Fibroblast of the conjunctiva (primary cell): ENCODE measurements at regions not wholly inside any gene's neighbourhood (a gene's known extent, or its start where the extent isn't known, plus 50 kb on each side); places are given as distances from the start of the nearest gene placed in this dataset.
"Not testable (repeated sequence)": the region's sequence is repeated elsewhere in the genome, so short reads cannot be mapped to it uniquely, and the experiment has no call there.

ENCODE experiments used
- DNase-seq: peaks from one replicate; pipeline ENCODE4 v3.0.0-alpha.2; 2010; ENCODE audit warnings: low read depth

DNA sequence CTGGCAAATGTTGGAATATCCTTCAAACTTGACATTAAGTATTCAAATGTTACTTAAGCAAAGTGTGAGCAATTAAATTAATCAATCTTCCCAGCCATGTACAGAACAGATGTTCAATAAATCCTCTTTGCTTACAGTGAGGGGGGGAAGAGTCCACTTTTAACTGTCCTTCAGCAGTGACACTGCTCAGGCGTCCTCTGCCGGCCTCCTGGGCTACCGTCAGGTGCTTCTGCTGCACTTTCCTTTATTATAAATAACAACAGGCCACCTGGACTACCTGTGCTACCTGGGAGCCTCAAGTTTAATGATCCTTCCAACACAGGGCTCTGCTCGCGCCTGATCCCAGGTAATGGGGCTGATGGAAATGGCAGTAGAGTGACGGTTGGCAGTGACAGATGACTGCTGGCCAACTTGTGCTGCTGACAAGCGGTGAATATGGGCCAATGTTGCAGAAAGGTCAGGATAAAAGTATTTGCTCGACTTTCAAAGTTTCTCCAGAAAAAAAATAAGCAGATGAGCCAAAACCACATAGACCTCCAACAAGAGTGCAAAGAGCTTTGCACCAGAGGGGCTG lies 460.0 kb upstream of the ZNF507 start:
- no peak for DNase-seq

DNA sequence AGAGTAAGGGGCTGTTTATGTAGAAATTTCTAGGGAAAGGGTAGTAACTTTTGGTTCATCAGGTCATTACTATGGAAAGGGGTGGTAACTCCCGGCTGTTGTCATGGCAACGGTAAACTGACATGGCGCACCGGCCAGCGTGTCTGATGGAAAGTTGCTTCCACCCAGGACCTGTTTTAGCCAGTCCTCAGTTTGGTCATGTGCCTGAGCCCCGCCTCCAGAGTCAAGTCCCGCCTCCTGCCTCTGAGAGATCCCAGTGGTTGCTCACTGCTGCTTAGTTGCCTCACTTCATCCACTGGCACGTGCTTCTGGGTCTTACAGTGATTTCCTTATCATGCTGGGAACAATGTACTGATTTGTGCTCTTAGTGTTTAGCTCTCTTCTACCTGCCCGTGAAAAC lies 455.2 kb upstream of the ZNF507 start:
- no peak for DNase-seq

DNA sequence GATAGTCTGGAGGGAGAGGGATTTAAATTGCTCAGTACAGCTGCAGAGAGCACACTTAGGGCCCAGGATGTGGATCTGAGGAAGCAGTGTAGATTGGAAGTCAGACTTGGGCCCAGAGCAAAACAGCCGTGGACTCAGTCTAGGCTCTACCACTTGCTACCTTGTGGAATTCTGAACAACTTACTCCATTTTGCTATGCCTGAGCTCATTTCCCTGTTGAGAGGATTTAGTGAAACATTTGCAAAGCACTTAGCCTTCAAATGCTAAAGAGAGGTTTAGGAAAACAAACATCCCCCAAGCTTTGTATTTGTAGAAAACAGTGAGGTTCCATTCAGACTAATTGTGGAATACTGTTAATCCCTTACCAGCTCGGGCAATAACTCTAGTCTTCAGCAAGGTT lies 453.4 kb upstream of the ZNF507 start:
- no peak for DNase-seq

DNA sequence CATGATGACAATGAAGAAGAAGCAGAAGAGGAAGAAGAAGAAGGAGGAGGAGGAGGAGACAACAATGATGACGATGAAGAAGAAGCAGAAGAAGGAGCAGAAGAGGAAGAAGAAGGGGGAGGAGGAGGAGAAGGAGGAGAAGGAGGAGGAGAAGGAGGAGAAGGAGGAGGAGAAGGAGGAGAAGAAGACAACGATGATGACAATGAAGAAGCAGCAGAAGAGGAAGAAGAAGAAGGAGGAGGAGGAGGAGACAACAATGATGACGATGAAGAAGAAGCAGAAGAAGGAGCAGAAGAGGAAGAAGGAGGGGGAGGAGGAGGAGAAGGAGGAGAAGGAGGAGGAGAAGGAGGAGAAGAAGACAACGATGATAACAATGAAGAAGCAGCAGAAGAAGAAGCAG lies 451.9 kb upstream of the ZNF507 start:
- DNase-seq, result not testable (repeated sequence)

DNA sequence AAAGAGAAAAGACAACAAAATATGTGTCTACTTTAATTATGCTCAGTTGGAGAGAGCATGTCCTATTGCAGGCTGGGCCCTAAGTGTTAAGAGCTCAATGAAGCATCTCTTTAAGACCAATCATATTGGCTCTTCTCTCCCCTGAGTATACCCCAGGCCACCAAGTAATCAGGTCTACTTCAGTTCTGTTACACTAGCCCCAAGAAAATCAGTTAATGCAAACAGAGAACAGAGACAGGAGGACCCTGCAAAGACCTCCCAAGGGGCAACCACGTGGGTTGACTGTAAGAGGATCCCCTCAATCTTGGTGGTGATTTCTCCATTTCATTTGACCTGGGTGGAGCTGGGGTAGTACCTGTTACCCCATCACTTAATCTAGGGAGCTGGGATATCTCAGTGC lies 451.0 kb upstream of the ZNF507 start:
- no peak for DNase-seq

DNA sequence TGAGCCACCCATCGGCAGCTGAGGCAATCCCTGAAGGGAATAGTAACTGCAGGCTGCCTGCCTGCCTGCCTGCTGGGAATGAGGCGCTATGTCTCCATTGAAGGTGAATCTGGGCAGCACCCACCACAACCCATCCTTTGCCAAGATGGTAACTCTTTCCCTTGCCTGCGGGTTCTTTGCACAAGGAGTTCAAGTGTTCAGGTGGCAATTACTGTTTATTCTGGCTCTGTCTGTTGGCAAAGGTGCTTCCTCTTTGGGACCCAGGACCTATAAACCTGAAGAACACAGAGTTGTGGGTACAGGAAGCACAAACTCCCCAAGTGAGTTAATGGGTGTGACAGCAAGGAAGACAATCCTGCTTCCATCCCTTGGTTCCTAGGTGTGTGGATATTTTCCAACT lies 448.1 kb upstream of the ZNF507 start:
- DNase-seq, result no peak

DNA sequence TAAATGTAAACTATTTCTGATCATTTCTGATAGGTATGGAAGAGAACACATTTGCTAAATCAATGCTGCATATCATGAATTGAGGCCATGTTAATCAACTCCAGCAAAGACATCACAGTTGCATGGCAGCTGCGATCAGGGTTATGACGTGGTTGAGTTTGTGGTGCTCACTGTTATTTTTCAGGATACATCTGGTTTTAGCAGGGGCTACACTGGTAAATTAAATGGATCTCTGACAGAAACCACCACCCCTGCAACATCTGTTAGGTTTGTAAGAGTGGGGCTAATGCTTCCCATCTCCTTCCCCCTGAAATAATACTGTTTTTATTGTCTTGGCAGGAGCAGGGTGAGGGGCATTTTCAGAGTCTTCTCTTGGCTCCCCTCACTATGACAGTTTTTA lies 444.4 kb upstream of the ZNF507 start:
- DNase-seq, result no peak

DNA sequence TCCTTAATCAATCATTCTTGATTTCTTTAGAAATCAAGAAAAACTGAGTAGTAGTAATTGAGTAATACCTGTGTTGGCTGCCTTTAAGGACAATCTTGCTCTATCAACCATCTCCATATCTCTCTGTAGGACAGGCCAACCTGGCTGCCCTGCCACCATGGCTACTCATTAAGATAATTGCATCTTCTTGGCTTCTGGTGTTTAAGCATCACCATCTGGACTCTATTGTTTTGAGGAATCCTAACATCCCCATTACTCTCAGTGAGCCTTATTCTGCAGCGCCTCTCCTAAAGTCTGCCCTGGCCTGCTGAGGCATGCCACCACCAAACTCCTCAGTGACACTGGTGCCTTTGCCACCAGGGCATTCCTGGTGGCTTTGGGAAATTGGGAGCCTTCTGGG lies 442.6 kb upstream of the ZNF507 start:
- DNase-seq, result no peak

DNA sequence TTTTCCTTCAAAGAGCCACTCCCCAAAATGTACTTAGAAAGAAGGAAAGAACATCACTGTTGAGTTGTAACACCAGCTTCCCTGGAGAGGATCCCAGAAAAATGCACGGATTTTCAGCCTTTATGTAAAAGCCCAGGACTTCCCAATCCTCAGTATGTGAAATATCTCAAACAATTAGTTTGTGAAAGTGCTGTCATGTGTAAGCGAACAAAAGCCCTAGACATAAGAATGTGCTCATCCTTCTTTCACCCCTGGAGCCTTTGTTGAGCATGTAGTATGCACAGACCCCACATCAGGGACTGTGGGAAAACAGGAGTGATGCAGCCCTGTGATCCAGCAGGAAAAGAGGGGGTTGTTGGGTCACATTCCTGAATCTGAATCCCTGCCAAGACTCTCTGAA lies 441.4 kb upstream of the ZNF507 start:
- no peak for DNase-seq

DNA sequence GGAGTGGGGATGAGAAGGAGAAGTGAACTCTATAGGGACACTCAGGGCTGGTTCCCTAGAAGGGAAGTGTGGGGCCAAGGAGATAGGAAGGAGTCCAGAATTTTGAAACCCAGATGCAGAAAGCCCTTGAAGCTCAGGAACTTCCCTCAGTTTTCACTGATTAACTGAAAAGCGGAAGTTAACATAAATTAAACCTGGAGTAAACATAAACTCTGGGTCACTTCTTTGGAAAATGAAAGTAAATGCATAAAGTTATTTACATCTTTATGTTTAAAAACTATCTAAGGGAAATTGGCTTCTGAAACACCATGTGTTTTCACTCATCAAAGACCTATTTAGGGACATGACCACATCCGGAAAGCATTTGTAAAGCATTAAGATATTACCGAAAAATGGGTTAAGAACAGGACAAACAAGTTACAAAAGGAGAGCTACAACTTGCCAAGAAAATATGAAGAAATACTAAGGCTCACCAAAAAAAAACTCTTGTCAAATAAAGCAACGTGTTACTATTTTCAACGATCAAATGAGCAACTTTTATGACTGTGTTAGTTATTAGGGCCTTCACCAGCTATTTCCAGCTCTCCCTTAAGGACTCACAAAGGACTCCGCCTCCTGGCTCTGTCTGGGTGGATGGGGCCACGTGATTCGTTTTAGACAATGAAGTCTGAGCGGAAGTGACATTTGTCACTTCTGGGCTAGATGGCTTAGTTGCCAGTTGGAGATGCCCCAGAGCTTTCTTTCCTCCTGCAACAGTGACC lies 439.1 kb upstream of the ZNF507 start:
- DNase-seq, result peak; percentile 4

DNA sequence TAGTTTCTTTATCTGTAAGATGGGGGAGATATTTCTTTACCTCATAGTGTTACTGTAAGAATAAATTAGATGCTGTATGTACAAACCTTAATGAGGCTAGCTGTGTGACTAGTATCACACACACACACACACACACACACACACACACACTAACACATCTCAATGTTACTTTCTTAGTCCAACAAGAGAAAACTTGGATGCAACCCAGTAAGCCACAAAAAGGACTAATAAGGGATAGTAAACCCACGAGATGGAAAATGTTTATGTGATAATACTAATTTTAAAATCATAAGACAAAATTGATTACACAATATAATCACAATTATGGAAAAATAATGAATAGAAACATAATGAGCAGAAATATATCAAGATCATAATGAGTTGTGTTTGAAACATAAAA lies 437.7 kb upstream of the ZNF507 start:
- no peak for DNase-seq

DNA sequence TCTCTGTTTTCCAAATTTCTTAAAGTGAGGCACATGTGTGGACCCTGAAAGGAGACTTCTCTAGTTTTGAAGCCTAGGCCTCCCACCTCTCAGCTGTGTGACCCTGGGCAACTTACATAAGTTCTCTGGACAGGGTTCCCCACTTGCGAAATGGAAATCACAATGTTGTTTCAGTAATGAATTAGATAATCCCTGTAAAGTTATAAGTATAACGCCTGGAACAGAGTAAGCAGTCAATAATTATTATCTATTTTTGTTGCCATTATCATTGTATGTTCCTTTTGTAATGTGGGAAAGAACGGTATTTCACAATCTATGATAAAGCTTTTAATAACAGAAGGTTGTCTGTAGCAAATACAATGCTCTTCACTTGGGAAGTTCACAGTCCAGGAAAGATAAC lies 437.3 kb upstream of the ZNF507 start:
- DNase-seq, result no peak

DNA sequence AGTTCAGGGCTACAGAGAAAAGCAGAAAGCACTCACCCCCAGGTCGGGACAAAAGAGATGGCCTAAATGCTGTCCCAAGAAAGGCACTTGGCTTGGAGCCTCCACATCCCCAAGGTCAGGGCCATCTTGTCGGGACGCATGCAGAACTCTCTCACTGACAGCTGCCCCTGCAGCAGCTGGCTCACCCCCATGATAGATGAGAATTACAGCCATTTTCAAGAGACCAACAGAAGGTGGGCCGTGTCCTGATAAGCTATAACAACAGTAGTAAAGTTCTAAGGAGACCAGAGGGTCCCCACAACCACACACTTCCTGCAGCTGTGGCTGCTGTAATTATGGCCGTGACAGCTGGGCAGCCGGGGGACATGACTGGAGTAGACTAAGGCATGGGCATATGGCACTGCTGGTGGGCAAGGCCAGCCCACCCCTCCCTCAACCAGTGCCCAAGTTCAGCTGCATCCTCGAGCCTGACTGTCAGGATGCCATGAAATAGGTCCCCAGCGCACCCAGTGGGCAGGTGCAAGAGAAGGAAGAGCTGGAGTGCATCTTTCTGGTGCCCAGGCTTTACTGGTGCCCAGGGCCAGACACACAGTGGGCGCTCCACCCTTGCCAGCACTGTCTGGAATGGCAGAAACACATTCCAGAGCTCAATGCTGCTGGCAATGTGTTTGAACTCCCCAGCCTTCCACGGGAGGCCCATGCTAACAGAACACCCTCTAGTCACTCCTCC lies 436.7 kb upstream of the ZNF507 start:
- no peak for DNase-seq

DNA sequence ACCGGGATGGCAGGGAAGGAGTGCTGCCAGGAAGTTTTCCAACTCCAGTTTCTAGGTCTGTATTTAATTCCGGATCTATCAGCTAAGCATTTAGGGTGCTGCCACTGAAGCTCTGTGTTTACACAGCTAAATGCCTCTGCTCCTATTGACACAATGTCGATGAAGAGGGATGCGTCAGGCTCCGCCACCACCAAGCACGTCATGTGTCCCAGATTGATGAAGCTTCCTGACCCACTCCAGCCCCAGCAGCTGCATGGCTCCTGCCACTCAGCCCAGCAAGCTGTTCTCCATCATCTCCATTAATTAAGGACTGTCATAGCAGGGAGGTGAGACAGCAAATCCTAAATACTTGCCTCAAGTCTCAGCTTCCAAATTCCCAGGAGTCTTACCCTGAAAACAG lies 435.2 kb upstream of the ZNF507 start:
- no peak for DNase-seq

DNA sequence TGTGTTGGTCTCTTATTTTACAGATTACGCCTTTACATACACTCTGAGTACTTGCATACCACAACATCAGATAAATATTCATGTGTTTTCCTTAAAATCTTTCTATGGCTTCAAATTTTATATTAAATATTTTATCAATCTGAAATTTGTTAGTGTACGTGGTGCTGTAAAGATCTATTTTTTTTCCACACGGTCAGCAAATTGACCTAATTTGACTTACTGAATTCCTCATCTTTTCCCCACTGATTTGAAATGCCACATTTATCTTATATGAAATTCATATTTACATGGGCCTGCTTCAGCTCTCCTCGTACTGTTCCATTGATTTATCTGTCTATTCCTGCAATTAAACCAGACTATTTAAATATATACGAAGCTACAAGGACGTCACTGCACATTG lies 433.8 kb upstream of the ZNF507 start:
- no peak for DNase-seq

DNA sequence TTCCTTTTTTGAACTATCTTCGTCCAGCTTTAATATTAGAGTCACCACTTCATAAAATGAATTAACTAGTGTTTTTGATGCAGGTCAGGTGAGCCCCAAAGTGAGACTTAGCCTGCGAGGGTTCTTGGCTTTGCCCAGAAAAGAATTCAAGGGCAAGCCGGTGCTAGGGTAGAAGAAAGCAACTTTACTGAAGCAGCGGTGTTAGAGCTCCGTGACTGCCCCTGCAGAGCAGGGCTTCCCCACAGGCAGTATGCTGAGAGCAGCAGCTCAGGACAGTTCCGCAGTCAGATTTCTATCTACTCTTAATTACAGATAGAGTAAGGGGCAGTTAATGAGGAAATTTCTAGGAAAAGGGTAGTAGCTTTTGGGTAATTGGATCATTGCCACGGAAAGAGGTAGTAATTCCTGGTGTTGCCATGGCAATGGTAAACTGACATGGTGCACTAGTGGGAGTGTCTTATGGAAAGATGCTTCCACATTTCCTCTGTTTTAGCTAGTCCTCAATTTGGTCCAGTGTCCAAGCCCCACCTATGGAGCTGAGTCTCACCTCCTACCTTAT lies 432.2 kb upstream of the ZNF507 start:
- DNase-seq, result no peak

DNA sequence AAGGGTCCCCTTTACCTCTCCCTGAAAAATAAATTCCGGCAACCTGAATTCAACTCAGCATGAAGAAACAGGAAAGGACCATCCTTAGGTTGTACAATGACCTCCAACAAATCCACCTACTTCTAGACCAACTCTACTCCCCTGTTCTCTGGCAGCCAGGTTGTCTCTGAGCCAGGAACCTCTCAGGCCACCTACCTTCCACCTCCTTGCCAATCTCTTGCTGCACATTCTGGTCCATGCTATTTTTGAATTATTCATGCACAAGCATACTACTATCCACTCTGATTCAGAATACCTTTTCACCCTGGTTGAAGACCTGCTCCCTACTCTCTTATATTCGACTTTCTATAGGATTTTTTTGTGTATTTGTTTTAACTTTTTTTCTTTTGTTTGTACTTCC lies 415.0 kb upstream of the ZNF507 start:
- no peak for DNase-seq

DNA sequence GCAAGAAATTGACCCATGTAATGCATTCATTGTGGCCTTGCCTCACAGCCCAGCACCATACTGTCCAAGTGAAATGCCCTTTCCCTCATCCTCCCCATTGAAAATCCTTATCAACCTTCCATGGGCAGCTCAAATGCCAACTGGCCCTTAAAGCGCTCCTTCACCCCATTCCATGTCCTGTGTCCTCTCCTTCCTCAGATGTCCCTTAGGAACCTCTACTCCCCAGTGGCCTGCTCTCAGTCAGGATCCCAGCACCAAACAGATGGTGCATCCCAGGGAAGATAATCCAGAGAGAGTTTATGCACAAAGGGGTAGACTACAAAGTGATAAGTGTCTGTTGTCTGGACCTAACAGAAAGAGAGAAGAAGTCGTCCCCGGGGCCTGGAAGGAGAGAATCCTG lies 407.4 kb upstream of the ZNF507 start:
- no peak for DNase-seq

DNA sequence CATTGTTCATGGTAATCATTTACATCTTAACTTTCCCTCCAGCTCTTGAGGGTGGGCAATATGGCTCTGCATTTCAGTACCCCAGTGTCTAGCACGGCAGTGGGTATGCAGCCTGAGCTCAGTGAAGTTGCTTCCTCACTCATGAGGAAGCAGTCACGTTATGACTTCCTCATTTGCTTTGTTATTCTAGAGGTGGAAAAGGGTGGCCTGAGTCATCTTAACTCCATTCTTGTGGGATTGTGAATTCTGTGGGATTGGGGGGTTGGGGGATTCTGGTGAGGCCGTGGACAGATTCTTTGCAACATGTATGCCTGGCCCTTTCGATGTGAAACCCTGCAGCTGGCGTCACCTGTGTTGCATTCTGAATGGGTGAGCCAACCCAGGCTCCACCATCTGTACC lies 406.7 kb upstream of the ZNF507 start:
- no peak for DNase-seq

DNA sequence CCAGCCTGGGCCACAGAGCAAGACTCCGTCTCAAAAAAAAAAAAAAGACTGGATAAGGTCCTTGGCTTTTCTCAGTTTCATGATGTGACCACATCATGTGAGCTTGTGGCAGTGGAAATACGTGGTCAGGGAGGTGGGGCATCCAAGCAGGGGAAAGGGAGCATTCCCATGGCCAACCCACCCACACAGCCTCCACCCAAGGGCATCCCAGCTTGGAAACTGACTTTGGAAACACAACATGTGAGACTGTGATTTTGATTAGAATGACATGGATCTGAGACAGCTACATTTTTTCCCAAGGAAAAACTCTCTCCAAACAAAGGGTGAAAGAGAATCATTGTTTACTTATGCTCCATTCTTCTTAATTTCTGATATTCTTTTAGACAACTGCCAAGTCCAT lies 405.0 kb upstream of the ZNF507 start:
- DNase-seq, result no peak

DNA sequence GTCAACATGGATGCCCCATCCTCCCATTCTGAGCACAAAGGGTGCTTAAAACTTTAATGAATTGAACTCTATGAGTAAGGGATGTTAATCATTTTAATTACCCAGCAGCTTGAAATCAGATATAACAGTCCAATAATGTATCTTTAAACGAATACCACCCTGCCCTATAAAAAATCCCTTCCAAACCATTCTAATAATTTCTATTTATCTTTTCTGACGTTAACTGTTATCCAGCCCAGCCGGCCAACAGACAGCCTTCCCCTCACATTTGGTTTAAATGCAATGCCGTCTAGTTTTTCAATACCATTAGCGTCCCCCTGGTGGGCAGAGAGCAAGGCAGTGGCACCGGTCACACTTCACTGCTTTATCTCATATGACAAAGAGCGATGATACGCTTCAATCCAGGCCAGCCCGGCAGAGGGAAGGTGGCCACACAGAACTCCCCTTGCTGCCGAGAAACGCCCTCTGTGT lies 402.2 kb upstream of the ZNF507 start:
- no peak for DNase-seq

DNA sequence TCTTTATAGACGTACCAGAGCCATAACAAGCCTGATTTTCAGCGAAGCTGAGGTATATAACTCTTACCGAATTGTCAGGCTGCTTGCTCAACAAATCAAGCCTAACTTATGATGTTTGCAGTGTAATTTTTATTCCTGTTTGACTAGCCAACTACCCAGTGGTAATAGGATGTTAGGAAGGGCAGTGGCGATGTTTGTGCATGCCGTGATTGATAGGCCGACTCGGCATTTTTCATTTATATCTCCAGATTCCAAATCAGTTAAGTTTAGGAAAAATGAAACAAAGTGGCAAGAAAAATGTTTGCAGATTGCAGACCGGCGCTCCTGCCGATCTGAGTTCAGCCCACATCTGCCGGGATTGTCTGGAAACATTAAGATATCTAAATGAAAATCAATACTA lies 401.6 kb upstream of the ZNF507 start:
- DNase-seq, result no peak

DNA sequence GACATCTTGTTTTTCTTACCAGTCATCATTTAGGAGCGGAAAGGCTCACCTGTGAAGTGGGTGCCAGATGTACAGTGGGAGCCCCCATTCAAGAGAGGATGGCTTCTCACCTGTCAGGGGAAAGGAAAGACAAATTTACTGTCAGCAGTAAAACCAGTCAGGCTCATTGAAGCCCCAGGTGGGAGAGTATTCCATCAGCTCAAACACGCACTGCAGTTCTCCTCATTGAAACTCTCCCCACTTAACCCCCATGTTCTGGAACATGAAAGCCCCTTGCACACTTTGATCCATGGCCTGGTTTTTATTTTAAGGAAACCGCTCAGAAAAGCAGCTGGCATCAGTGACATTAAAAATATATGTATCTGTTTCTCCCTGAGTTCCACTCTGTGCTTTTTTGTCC lies 401.1 kb upstream of the ZNF507 start:
- DNase-seq, result no peak
